ENCODE measurements at regions not wholly inside any gene's neighbourhood (a gene's known extent, or its start where the extent isn't known, plus 50 kb on each side); places are given as distances from the start of the nearest gene placed in this dataset.

DNA sequence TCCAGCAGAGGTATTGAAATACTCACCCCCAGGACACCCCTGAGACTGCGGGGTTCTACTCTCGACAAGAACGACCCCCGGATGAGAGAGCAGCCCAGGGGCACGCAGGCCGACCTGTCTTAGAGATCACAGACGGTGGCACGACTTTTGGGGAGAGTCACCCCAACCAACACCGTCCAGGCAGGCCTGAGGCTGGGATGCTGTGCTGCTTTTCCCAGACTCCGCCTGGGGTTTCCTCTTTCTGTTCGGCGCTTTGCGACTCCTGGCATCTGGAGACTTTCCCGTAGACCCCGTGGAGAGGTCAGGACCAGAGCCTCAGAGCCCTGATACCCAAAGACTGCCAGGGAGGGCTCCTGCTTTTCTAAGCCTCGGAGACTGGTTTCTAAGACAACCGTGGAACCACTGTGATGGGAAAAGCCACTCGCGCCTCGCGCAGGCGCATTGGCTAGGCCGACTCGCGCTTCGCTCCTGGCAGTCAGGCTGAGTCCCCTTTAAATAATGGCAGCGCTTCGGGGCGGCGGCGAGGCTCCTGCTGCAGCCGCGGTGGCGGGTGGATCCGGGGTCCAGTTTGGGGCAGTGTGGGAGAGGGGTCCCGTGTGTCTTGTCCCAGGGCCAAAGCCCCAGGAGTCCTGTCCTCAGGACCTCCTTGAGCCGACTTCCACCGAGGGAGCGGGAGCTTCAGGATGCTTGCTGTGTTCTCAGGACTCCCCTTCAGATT is 484.0 kb downstream of the SPATA31A7 start:
- TF ChIP-seq POLR2AphosphoS5 (IDR thresholded peaks at IDR 0.05) (no peak), POLR2A (IDR thresholded peaks at IDR 0.05) (no peak)
- TF ChIP-seq, protein P1, sequence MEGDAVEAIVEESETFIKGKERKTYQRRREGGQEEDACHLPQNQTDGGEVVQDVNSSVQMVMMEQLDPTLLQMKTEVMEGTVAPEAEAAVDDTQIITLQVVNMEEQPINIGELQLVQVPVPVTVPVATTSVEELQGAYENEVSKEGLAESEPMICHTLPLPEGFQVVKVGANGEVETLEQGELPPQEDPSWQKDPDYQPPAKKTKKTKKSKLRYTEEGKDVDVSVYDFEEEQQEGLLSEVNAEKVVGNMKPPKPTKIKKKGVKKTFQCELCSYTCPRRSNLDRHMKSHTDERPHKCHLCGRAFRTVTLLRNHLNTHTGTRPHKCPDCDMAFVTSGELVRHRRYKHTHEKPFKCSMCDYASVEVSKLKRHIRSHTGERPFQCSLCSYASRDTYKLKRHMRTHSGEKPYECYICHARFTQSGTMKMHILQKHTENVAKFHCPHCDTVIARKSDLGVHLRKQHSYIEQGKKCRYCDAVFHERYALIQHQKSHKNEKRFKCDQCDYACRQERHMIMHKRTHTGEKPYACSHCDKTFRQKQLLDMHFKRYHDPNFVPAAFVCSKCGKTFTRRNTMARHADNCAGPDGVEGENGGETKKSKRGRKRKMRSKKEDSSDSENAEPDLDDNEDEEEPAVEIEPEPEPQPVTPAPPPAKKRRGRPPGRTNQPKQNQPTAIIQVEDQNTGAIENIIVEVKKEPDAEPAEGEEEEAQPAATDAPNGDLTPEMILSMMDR (IDR thresholded peaks at IDR 0.05): no peak

All from breast epithelium (tissue), 3 donors.